GM21526 (cell line): ENCODE measurements at regions not wholly inside any gene's neighbourhood (a gene's known extent, or its start where the extent isn't known, plus 50 kb on each side); places are given as distances from the start of the nearest gene placed in this dataset.
"Not testable (repeated sequence)": the region's sequence is repeated elsewhere in the genome, so short reads cannot be mapped to it uniquely, and the experiment has no call there.

ENCODE experiments used
- ATAC-seq: cut with Tn5 transposase; IDR thresholded peaks from one replicate; pipeline ENCODE4 v1.9.1; 2021; ENCODE audit warnings: moderate library complexity; ENCODE audit not compliant: unreplicated experiment, low FRiP score

DNA sequence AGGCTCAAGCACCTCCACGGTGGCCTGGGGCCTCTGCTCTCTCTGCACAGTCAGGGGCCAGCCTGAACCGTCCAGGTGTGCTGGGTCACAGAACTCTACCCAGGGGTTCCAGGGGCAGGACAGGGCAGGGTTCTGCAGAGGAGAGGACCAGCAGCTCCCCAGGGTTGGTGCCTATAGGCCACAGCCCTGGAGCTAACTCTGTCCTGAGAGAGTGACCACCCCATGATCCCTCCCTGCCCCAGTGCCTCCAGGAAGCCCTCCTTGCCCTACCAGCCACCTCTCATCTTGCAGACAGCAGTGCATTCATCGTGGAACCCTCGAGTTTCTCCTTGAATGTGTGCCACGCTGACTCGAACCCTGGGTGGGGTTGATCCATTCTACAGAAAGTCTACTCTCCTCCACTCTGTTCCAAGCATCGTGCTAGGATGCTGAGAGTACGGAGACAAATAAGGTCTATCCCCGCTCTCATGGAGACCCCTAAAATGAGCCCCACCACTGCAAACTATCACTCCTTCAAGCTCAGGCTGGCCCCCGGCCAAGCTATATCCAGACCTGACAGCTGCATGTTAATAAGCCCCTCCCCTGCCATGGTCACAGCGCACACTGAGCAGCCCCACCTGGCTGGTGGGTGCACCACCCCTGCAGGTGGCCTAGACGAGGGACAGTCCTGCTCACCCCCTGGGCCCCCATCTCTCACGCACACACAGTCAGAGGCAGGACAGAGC, 138.1 kb upstream of the FOXD4L5 start:
- ATAC-seq = not testable (repeated sequence)

DNA sequence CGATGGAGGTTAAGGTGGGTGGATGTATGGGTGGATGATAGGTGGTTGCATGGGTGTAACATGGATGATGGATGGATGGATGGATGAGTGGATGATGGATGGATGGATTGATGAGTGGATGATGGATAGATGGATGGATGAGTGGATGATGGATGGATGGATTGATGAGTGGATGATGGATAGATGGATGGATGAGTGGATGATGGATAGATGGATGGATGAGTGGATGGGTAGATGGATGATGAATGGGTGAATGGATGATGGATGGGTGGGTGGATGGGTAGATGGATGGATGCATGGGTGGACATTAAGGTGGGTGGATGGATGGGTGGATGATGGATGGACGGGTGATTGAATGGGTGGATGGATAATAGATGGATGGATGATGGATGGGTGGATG, 136.5 kb upstream of the FOXD4L5 start:
- not testable (repeated sequence) for ATAC-seq

GRCh38 chr9:65420771-65421170, 135.8 kb upstream of the FOXD4L5 start:
- ATAC-seq = no peak

- not testable (repeated sequence) for ATAC-seq
Observed at GRCh38 chr9:65418966-65419365, 134.0 kb upstream of the FOXD4L5 start.

- ATAC-seq = not testable (repeated sequence)
Observed at GRCh38 chr9:65416948-65417347, 131.9 kb upstream of the FOXD4L5 start.

DNA sequence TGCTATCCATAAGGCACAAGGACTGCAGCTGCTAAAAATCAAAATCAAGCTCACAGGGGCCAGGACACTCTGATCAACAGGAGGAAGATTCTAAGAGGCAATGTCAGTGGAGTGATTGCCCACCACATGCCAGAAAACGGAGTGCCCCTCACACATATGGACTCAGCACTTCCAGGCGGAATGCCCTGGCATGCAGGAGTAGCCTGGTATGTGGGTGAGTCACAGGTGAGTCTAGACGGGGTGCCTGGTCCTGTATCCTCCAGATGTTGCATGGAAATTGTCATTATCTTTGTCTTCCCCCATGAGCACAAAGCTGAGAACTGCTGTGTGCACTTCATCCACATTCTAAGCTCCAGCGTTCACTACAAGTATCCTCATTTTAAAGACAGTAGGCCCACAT, 129.2 kb upstream of the FOXD4L5 start:
- not testable (repeated sequence) for ATAC-seq

- not testable (repeated sequence) for ATAC-seq
Observed at GRCh38 chr9:65413371-65413770, 128.4 kb upstream of the FOXD4L5 start.

GRCh38 chr9:65411901-65412300, 126.9 kb upstream of the FOXD4L5 start:
- ATAC-seq = no peak

- ATAC-seq = no peak
Observed at GRCh38 chr9:65411336-65411735, 126.3 kb upstream of the FOXD4L5 start.

DNA sequence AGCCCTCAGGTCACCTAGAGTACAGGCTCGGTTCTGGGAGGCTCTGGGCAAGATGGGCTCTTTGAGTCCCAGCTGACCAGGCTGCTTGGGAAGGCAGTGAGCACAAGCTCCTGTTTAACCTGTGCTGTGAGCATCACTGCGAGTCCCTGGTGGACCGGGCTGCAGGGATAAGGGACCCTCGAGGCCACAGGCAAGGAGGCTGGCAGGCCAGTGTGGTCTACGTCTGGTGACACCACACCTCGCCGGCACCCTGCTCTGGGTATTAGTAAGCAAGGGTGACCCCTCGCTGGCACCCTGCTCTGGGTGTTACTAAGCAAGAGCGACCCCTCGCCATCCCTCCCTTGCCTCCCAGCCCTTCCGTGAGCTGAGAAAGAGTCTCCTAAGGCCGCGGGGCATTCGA, 125.9 kb upstream of the FOXD4L5 start:
- no peak for ATAC-seq

- no peak for ATAC-seq
Observed at GRCh38 chr9:65409471-65409980, 124.5 kb upstream of the FOXD4L5 start.

DNA sequence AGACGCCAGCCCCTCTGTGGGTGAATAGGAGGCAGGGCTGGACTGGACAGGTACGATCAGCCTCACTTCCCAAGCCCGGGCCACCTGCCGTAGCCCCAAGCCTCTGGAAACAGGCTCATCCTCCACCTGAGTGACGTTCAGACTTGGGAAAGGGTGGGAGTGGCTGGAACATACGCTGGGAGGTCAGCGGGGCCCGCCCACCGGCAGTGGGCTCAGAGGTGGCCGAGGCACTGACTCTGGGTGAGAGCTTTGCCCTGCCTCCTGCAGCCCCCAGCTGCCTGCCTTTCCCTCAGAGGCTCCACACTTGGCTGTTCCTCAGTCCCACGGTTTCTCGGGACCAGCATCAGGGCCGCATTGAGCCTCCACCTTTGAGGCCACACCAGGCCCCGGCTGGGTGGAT, 123.8 kb upstream of the FOXD4L5 start:
- not testable (repeated sequence) for ATAC-seq

GRCh38 chr9:65406625-65407024, 121.6 kb upstream of the FOXD4L5 start:
- not testable (repeated sequence) for ATAC-seq

GRCh38 chr9:65405766-65406165, 120.8 kb upstream of the FOXD4L5 start:
- not testable (repeated sequence) for ATAC-seq

- ATAC-seq = no peak
Observed at GRCh38 chr9:65405253-65405652, 120.2 kb upstream of the FOXD4L5 start.

- ATAC-seq = no peak
Observed at GRCh38 chr9:65404232-65405006, 119.4 kb upstream of the FOXD4L5 start.

DNA sequence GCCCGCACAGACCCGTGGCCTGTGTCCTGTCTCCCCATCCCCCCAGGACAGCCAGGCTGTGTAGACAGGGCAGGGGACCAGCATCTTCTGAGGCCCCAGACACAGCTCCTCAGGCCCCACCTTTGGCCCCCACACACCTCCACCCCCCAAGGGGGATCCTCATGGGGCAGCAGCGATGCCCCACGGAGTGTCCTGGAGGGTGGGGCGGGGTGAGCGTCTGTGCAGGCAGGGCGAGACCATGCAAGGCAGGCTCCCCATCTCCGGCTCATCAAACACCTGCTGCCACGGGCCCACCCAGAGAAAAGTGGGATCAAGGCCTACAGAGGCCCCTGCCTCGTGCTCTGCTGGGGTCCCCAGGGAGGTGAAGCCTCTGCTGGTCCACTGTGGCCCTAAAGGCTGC, 118.7 kb upstream of the FOXD4L5 start:
- no peak for ATAC-seq

- ATAC-seq = not testable (repeated sequence)
Observed at GRCh38 chr9:65403072-65403471, 118.1 kb upstream of the FOXD4L5 start.

GRCh38 chr9:65402206-65402870, 117.3 kb upstream of the FOXD4L5 start:
- not testable (repeated sequence) for ATAC-seq

DNA sequence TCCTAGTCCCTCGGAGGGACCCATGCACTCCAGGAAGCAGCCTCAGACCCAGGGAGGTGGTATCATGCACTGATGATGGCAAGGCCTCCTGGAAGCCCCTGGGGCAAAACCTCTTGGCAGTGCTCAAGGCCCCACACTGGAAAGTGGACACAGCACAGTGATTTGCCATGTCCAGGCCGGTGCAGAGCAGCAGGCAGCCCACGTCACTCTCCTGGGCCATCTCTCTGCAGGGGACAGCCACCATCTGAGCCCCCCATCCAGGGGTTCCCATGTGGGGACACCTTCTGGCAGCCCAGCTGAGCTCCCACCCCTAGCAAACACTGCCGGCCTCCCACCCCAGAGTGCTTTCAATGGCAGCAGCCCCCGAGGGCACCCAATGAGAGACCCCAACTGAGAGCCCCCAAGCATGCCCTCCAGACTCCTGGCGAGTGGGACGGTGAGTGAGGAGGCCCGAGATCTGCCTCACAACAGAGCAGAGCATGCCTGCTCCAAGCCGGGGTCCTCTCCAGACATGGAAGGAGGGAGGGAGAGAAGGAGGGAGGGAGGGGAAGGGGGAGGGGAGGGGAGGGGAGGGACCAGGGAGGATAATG, 116.5 kb upstream of the FOXD4L5 start:
- not testable (repeated sequence) for ATAC-seq

- no peak for ATAC-seq
Observed at GRCh38 chr9:65400886-65401285, 115.9 kb upstream of the FOXD4L5 start.
